GM18861 (cell line): ENCODE measurements at regions not wholly inside any gene's neighbourhood (a gene's known extent, or its start where the extent isn't known, plus 50 kb on each side); places are given as distances from the start of the nearest gene placed in this dataset.

ENCODE experiments used
- ATAC-seq: cut with Tn5 transposase; IDR thresholded peaks from one replicate; pipeline ENCODE4 v1.9.1; 2021; ENCODE audit not compliant: unreplicated experiment

DNA sequence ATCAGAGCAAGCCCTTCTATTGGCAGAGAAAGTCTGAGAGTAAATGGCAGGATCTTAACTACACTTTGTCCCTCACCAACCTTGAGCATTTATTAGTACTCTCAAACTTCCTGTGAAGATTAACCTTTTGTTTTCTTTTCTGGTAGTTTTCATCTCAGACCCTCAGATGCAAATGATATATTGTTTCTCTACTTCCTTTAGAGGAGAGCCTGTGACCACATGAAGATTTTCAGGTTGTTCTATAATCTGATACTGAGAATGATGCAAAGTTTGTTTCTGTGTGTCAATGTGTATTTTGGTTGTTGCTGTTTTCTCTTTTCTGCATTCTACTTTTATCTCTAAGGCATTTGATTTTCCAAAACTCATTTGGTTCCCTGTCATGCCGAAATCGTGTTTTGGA is 165.8 kb upstream of the CYSLTR1 start:
- ATAC-seq: peak; percentile 72

DNA sequence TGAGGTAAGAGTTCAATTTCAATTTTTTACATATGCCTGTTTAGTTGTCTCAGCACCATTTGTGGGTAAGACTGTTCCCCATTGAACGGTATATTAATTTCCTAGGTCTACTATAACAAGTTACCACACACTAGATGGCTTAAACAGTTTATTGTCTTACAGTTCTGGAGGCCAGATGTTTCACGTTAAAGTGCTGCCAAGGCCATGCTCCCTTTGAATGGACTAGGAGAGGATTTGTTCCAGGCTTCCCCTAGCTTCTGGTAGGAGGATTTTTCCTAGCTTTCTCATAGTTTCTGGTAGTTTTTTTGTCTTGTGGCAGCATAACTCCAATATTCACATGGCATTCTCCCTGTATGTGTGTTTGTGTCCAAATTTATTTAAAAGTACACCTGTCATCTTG is 149.3 kb upstream of the CYSLTR1 start:
- ATAC-seq: no peak

DNA sequence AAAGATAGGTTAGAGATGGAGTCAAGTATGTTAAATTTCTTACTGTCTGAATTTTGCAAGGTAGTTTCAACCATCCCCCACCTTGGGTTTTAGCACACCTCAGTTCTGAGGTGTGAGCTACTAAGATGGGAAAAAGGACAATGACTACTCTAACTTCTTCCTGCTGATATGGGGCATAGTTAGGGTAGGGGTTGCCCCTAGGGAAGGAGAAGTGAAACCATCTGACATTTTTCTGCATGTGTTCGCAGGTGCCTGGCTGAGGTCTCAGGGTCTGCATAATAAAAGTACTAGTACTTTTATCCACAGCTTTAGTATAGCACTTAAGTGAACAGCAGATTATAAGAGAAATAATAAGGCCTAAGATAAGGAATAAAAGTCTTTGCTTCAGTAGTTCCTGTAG is 129.5 kb upstream of the CYSLTR1 start:
- no peak for ATAC-seq

DNA sequence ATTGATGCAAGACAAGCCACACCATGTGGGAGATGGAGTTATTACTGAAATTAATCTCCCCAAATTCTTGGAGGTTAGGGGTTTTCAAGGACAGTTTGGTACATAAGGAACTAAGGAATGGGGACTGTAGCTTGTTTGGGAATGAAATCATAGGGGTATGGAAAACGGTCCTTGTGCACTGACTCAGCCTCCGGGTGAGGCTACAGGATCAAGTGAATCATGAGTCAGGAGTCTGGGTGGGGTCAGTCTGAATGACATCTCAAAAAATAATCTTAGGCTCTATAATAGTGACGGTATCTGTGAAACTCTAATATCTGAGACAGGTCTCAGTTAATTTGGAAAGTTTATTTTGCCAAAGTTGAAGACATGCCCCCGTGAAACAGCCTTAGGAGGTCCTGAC is 128.5 kb upstream of the CYSLTR1 start:
- no peak for ATAC-seq

DNA sequence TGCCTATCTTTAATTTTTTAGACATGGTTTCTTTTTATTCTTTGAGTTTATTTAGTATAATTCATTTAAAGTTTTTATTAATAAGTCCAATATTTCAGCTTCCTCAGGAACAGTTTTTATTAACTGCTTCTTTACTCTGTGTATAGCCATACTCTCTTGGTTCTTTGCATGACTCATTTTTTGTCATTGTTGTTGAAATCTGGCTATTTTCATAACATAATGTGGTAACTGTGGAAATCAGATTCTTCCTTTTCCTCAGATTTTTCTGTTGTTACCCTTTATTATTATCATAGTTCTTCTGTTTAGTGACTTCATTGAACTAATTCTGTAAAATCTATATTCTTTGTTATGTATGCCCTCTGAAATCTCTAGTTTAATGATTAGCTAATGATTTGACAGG is 124.9 kb upstream of the CYSLTR1 start:
- no peak for ATAC-seq

DNA sequence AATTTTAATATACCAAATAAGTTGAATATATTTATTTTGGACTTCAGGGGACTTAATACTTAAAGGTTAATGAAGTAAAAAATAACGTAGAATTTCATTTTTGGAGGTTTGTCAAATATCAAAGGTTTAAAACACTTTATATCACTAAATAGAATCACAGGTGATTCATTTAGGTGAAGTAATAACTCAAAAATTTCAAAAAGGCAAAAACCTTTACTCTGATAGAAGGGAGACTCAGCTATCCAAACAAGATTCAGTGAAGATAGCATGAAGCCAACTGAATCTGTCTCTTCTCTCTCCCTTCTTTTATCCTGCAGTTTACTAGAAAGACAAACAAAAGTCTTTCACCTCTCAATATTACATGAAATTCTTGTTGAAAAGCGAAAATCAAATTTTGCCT is 110.2 kb upstream of the CYSLTR1 start:
- no peak for ATAC-seq

DNA sequence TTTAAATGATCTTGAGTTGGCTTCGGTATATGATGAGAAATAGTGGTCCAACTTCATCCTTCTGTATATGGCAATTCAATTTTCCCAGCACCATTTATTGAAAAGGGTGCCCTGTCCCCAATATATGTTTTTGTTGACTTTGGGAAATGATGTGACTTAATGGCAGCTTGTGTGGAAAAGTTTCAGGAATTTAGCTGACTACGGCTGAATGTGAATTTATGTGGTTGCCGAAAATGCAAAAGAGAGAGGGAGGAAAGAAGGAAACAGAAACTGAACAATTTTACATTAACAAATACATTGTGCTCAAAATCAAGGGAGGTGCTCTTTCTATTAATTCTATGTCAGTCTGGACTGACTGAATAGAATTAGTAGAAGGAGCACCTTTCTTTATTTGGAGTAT is 101.8 kb upstream of the CYSLTR1 start:
- no peak for ATAC-seq

DNA sequence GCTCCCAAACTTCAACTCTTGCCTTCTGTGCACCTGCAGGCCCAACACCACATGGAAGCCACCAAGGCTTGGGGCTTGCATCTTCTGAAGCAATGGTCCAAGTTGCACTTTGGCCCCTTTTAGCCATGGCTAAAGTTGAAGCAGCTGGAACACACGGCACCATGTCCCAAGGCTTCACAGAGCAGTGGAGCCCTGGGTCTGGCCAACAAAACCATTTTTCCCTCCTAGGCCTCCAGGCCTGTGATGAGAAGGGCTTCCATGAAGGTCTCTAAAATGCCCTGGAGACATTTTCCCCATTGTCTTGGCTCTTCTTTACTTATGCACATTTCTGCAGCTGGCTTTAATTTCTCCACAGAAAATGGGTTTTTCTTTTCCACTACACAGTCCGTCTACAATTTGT is 61.3 kb upstream of the CYSLTR1 start:
- no peak for ATAC-seq

DNA sequence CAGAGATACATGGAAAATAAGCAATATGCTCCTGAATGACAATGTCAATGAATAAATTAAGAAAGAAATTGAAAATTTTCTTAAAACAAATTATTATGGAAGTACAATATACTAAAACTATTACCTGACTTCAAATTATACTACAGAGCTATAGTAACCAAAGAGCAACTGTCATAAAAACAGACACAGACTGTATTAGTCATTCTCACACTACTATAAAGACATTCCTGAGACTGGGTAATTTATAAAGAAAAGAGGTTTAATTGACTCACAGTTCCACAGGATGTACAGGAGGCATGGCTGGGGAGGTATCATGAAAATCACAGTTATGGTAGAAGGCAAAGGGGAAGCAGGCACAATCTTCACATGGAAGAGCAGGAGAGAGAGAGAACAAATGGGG is 60.0 kb upstream of the CYSLTR1 start:
- no peak for ATAC-seq

DNA sequence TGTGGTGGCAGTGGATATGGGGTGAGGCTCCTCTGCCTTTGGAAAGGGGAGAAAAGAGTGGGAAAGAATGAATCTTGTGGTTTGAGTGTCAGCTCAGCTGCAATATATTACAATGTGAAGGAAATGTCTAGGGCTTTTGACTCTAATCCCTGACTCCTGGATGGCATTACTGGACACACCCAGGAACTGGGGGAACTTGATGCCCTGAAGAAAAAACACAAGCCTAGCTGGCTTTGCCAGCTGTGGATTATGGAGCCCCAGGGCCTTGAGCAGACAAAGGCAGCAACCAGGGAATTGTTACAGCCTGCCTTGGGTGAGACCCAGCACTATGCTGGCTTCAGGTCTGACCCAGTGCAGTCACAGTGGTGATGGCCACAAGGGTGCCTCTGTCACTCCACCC is 57.1 kb upstream of the CYSLTR1 start:
- no peak for ATAC-seq

DNA sequence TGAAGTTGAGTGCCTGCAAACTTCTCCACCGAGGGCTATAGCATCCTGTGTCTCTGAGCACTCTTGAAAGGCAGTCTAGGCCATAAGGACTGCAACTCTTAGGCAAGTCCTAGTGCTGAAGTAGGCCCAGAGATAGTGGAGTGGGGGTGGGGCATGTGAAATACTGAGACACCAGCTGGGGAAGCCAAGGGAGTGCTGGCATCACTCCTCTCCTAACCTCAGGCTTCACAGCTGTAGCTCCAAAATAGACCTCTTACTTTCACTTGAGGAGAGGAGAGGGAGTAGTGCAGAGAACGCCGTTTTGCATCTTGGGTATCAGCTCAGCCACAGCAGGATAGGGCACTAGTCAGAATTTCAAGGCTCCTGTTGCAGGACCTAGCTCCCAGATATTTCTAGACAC is 56.2 kb upstream of the CYSLTR1 start:
- ATAC-seq: no peak

DNA sequence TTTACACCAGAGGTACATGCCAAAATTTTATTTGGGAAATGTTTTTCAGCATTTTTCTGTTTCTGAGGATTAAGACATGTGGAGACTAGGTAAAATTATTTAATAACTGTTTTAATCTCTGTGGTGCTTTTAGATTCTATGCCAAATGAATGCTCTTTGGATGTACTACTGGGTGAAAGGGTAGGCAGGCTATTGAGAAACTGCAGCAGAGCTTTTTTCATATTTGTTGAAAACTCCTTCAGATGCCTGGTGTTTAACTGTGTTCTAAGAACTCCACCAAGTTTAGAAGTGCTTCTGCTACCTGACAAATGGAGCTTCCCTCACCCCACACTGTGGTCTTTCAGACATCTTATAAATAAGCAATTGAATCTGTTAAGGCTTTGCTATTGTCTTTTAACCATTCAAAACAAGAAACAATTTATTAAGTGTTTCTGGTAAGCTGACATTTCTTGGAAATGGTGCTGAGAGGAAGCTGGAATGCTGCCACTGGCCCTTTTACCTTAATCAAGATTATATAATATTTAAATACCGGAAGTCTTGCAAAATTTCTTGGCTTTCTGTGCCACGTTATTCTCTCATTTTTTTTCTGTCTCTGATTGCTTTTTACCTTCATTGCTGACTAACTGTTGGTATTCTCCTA is 51.2 kb upstream of the CYSLTR1 start:
- no peak for ATAC-seq
